ENCODE measurements at regions not wholly inside any gene's neighbourhood (a gene's known extent, or its start where the extent isn't known, plus 50 kb on each side); places are given as distances from the start of the nearest gene placed in this dataset.

DNA sequence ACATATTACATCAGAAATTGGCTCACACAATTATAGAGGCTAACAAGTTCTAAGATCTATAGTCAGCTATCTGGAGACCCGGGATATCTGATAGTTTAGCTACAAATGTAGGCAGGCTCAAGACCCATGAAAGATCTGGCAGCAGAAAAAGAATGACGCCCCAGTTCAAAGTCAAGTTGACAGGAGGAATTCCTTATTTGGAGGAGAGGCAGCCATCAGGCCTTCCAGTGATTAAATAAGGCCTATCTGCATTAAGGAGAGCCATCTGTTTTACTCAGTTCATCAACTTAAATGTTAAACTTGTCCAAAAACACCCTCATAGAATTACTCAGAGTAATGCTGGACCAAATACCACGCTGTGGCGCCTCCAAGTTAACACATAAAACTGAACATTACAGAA lies 1402.6 kb downstream of the FAM181B start:
- H3K9ac ChIP-seq (ENCODE audit: extremely low read depth, insufficient read length, low read length): no peak overlapping the region
- no peaks in the 10 kb centered on the region for H3K79me1 ChIP-seq (ENCODE audit: insufficient read depth, low read depth, low read length, poor library complexity, severe bottlenecking)
- no peak overlapping the region for H4K91ac ChIP-seq (ENCODE audit: insufficient read length, low read depth, low read length)
- no peak for TF ChIP-seq CTCF (conservative IDR thresholded peaks at IDR 0.05)
- H3K4me1 ChIP-seq (ENCODE audit: insufficient read depth, low read length): no peaks in the 10 kb centered on the region
- no peak overlapping the region for H2AK5ac ChIP-seq (ENCODE audit: insufficient read length, low read length)
- H4K20me1 ChIP-seq (ENCODE audit: control insufficient read depth, insufficient read depth, insufficient read length): no peaks in the 10 kb centered on the region
- DNase-seq: no peak
- no peak overlapping the region for H2BK120ac ChIP-seq (ENCODE audit: low read depth, low read length, poor library complexity, severe bottlenecking)
- no peak overlapping the region for H3K18ac ChIP-seq (ENCODE audit: insufficient read length, low read depth, low read length)
- no peaks in the 10 kb centered on the region for H3K23me2 ChIP-seq (ENCODE audit: insufficient read length, low read depth, low read length, poor library complexity, severe bottlenecking)
- H2BK12ac ChIP-seq (ENCODE audit: insufficient read length, low read depth, low read length): no peak overlapping the region
- Mint-ChIP-seq H3K36me3 (ENCODE audit: insufficient read depth in 1 of 3, low read depth in 3 of 3) (no peaks in the 10 kb centered on the region), H3K4me1 (no peaks in the 10 kb centered on the region), H3K4me3 (no peak overlapping the region), H3K27ac (no peak overlapping the region), H3K9me3 (no peaks in the 10 kb centered on the region), H3K27me3 (ENCODE audit: low read depth) (no peaks in the 10 kb centered on the region)
- H3K4ac ChIP-seq (ENCODE audit: low read depth, low read length): no peak overlapping the region
- WGBS (ENCODE audit: extremely low coverage, insufficient read length, low lambda C conversion rate): no CpG with 5 or more reads among the region's 4 CpGs
- no peaks in the 10 kb centered on the region for H3K79me2 ChIP-seq (ENCODE audit: insufficient read depth, low read length)
- H4K8ac ChIP-seq (replicated peaks; ENCODE audit: insufficient read length, low read depth, low read length): no peak overlapping the region
- H3K9me3 ChIP-seq (ENCODE audit: control insufficient read depth, low read depth, low read length): no peaks in the 10 kb centered on the region
- H3K14ac ChIP-seq (ENCODE audit: insufficient read depth, low read length): no peak overlapping the region
- H3K23ac ChIP-seq (ENCODE audit: insufficient read length, low read depth, low read length): no peak overlapping the region
- no peak overlapping the region for H3K4me2 ChIP-seq (ENCODE audit: insufficient read depth, insufficient read length, low read length)
- no peak overlapping the region for H3K56ac ChIP-seq (ENCODE audit: insufficient read length, low read depth, low read length)
- H2BK20ac ChIP-seq (ENCODE audit: low read depth, low read length, poor library complexity, severe bottlenecking): no peak overlapping the region
- no peak overlapping the region for H3K27ac ChIP-seq (ENCODE audit: insufficient read length, low read depth, low read length)
- no peak overlapping the region for H3T11ph ChIP-seq (ENCODE audit: low read length)
- no peak overlapping the region for H2BK5ac ChIP-seq (ENCODE audit: insufficient read length, low read length)
- no peak overlapping the region for H4K5ac ChIP-seq (ENCODE audit: insufficient read length, low read depth, low read length)
- no peak overlapping the region for H2BK15ac ChIP-seq (ENCODE audit: low read depth, low read length)
- no peak overlapping the region for H2AFZ ChIP-seq (ENCODE audit: low read length)
- no peaks in the 10 kb centered on the region for H3K27me3 ChIP-seq (ENCODE audit: insufficient read depth, low read length)

Measured in H9 (cell line).